Esophagus squamous epithelium (tissue), 5 donors: ENCODE measurements at regions not wholly inside any gene's neighbourhood (a gene's known extent, or its start where the extent isn't known, plus 50 kb on each side); places are given as distances from the start of the nearest gene placed in this dataset.

Experiments used
- DNase-seq: peaks from one replicate; lab custom pipeline; 2025; lab: John Stamatoyannopoulos, UW
- H3K27ac ChIP-seq, 4 donors: fragments of 200-600 bp; sonication (generic); one replicate each; pipeline ENCODE4 v1.5.1; 2016 to 2019; ENCODE audit warnings: mild to moderate bottlenecking in 1 of 4
- H3K27me3 ChIP-seq, 4 donors: fragments of 200-600 bp; sonication (generic); 1 replicate in 3 of 4; 2 replicates in 1 of 4; pipeline versions ENCODE4 v1.5.1 to v1.6.0; 2017 to 2021; ENCODE audit warnings: antibody characterized with exemption in 1 of 4
- H3K36me3 ChIP-seq, 3 donors: fragments of 200-600 bp; sonication (generic); one replicate each; pipeline ENCODE4 v1.5.1; 2016 to 2019
- H3K4me1 ChIP-seq, 3 donors: fragments of 200-600 bp; sonication (generic); one replicate each; pipeline ENCODE4 v1.5.1; 2017 to 2019
- H3K4me3 ChIP-seq, 4 donors: fragments of 200-600 bp; sonication (generic); 1 replicate in 3 of 4; 2 replicates in 1 of 4; pipeline ENCODE4 v1.5.1; 2016 to 2019; ENCODE audit warnings: mild to moderate bottlenecking in 2 of 4, moderate library complexity in 1 of 4
- H3K9me3 ChIP-seq, 3 donors: fragments of 200-600 bp; sonication (generic); one replicate each; pipeline ENCODE4 v1.5.1; 2016 to 2019
- POLR2A ChIP-seq, 4 donors: fragments of 450-650 bp; IDR thresholded peaks; one replicate each; pipeline ENCODE4 v1.6.1; 2017; ENCODE audit warnings: antibody characterized with exemption in 4 of 4, mild to moderate bottlenecking in 4 of 4, moderate library complexity in 3 of 4
- WGBS, 2 donors: methylation state at CpG; one replicate each; pipeline ENCODE4 v1.1.5; 2018; 5-methylcytosine and 5-hydroxymethylcytosine counted together
- intact Hi-C: fragments of 100-400 bp; cut with DNase I; formaldehyde crosslinking; loops from one replicate; pipeline ENCODE4 v1.15.0; 2022
- TF ChIP-seq, protein P1 (sequence below), 6 experiments: fragments of 450-650 bp in 4 of 6; fragments of 200-600 bp in 2 of 6; sonication (generic) in 2 of 6; IDR thresholded peaks; one replicate each; pipeline ENCODE4 v1.5.1; 2016 to 2019; ENCODE audit warnings: antibody characterized with exemption in 6 of 6, mild to moderate bottlenecking in 4 of 6, moderate library complexity in 4 of 6
- donor health status: DM: yes; HTN: yes; CAD: no.

DNA sequence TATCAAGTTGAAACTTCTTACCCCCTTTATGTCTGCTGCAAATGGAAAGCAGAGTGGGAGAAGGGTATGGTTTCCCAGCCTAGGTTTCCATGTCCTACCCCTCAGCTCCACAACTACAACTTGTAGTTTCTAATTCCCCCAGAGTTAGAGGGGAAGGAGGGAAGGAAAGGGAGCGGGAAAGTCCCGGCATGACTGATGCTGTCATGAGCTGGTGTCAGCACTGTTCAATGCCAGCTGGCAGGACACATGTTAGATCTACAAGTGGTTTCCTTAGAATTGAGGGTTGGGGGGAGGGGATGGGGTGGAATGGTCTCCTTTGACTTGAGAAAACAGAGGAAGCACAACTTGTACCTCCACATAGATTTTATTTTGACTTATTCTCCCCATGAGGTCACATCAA, 194.0 kb downstream of the MBD2 start:
- Histone ChIP-seq H3K4me1 (no peaks in the 10 kb centered on the region), H3K4me3 (no peak overlapping the region), H3K27ac (no peak overlapping the region), H3K9me3 (no peaks in the 10 kb centered on the region), H3K36me3 (no peaks in the 10 kb centered on the region), H3K27me3 (no peaks in the 10 kb centered on the region)
- no peak for DNase-seq
- intact Hi-C loops = no loop called here
- TF ChIP-seq POLR2A (IDR thresholded peaks at IDR 0.05) = no peak
- TF ChIP-seq, protein P1, sequence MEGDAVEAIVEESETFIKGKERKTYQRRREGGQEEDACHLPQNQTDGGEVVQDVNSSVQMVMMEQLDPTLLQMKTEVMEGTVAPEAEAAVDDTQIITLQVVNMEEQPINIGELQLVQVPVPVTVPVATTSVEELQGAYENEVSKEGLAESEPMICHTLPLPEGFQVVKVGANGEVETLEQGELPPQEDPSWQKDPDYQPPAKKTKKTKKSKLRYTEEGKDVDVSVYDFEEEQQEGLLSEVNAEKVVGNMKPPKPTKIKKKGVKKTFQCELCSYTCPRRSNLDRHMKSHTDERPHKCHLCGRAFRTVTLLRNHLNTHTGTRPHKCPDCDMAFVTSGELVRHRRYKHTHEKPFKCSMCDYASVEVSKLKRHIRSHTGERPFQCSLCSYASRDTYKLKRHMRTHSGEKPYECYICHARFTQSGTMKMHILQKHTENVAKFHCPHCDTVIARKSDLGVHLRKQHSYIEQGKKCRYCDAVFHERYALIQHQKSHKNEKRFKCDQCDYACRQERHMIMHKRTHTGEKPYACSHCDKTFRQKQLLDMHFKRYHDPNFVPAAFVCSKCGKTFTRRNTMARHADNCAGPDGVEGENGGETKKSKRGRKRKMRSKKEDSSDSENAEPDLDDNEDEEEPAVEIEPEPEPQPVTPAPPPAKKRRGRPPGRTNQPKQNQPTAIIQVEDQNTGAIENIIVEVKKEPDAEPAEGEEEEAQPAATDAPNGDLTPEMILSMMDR (IDR thresholded peaks at IDR 0.05) = no peak
- 70 to 80% methylated on average over 1 to 2 of the region's 2 CpGs for WGBS, 2 donors

DNA sequence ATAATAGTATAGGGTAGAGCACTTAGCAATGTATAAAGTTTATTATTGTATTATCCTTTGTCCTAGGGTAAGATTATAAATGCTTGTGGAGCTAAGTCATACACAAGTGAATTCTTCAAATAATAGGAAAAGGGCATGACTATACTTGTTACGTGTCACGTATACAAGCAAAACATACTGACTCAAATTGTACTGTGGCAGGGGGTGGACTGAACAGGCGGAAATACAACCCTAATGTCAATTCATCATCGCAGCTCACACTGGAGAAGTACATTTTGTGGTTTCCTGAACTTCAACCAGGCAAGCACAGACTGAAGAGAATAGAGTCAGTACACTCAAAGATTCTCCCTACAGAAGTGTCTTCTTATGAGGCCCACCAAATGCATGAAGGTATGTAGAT, 201.0 kb downstream of the MBD2 start:
- 22 to 34% methylated on average over 4 of the region's 4 CpGs for WGBS, 2 donors
- intact Hi-C loops = no loop called here
- Histone ChIP-seq H3K27ac (no peak overlapping the region), H3K27me3 (no peaks in the 10 kb centered on the region), H3K4me1 (peaks cover 0 to 7% (median 0%) of the 10 kb centered on the region in 3 donors), H3K9me3 (no peaks in the 10 kb centered on the region), H3K4me3 (no peak overlapping the region), H3K36me3 (no peaks in the 10 kb centered on the region)
- TF ChIP-seq, protein P1 (IDR thresholded peaks at IDR 0.05) = no peak
- TF ChIP-seq POLR2A (IDR thresholded peaks at IDR 0.05) = no peak
- no peak for DNase-seq

DNA sequence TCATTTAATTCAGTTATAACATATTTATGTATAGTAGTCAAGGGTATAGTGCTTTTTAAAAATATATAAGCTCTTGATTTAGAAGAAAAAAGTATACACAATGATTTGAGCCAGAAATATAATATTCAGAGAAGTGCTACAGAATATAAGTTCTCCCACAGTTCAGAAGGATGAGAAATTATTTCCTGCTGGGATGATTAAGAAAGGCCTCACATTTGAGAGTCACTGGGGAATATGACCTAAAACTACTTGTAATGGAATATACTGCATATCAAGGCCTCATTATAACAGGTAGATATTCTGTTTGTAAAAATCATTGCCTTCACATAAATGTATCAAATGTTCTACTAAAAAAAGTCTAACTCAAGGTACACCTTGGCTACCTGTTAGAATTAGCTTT, 203.5 kb downstream of the MBD2 start:
- intact Hi-C loops = no loop called here
- H3K36me3 ChIP-seq = no peaks in the 10 kb centered on the region
- DNase-seq = no peak
- no peak overlapping the region for H3K4me3 ChIP-seq
- H3K27me3 ChIP-seq = no peaks in the 10 kb centered on the region
- peaks cover 0 to 7% (median 0%) of the 10 kb centered on the region in 3 donors for H3K4me1 ChIP-seq
- TF ChIP-seq, protein P1 (IDR thresholded peaks at IDR 0.05) = no peak
- TF ChIP-seq POLR2A (IDR thresholded peaks at IDR 0.05) = no peak
- no peak overlapping the region for H3K27ac ChIP-seq
- H3K9me3 ChIP-seq = no peaks in the 10 kb centered on the region

DNA sequence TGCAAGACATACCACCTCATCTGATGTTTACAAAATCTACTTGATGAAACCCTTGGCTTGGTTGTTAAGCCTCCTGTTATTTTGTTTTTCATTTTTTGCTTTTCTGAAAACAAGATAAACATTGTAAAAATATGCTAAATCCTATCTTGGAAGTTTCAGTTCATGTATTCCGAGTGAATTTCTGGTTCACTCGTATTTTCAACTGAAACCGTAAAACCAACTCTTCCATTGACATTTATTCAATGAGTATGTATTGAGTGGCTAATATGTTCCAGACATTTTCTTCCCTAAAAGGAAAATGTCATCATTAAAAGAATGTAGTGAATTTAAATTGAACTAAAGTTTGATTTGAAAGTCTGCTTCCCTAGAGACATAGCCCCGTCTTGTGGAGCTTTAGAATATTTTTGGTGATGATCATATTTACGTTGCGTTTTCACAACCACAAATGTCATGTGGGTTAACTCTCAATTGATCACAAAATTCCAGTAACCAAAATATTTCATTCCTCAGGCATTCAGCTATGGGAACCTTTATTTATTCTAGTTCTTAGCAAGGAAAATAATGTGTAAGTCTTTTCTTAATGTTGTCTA, 204.2 kb downstream of the MBD2 start:
- no peaks in the 10 kb centered on the region for H3K9me3 ChIP-seq
- no peak for DNase-seq
- TF ChIP-seq, protein P1 (IDR thresholded peaks at IDR 0.05) = no peak
- no peak for TF ChIP-seq POLR2A (IDR thresholded peaks at IDR 0.05)
- H3K27ac ChIP-seq = no peak overlapping the region
- no peak overlapping the region for H3K4me3 ChIP-seq
- intact Hi-C loops = no loop called here
- H3K27me3 ChIP-seq = no peaks in the 10 kb centered on the region
- no peaks in the 10 kb centered on the region for H3K36me3 ChIP-seq
- 70 to 82% methylated on average over 6 of the region's 6 CpGs for WGBS, 2 donors
- peaks cover 0 to 7% (median 0%) of the 10 kb centered on the region in 3 donors for H3K4me1 ChIP-seq

DNA sequence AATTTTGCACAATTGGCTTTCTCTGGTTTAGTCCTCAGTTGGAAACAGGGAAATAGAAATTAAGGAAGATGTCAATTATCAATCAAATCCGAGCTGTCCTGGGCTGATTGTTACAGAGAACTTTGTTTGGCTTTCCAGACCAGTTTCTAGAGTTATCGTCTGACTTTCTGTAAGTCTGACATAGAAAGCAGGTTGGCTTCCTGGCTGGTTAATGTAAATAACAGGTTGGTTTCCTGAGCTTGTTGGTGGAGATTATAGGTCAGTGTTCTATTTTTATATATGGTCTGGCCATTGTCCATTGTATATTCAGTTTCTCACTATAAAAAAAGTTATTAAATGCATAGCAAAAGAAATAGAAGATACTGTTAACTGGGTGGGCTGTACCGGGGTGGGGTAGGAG, 204.8 kb downstream of the MBD2 start:
- intact Hi-C loops = no loop called here
- Histone ChIP-seq H3K36me3 (no peaks in the 10 kb centered on the region), H3K4me3 (no peak overlapping the region), H3K9me3 (no peaks in the 10 kb centered on the region), H3K27me3 (no peaks in the 10 kb centered on the region), H3K4me1 (peaks cover 0 to 7% (median 0%) of the 10 kb centered on the region in 3 donors), H3K27ac (no peak overlapping the region)
- WGBS, 2 donors = 61 to 65% methylated on average over 3 of the region's 3 CpGs
- TF ChIP-seq, protein P1 (IDR thresholded peaks at IDR 0.05) = no peak
- TF ChIP-seq POLR2A (IDR thresholded peaks at IDR 0.05) = no peak
- DNase-seq = no peak
